CD14-positive monocyte (primary cell): ENCODE measurements at regions not wholly inside any gene's neighbourhood (a gene's known extent, or its start where the extent isn't known, plus 50 kb on each side); places are given as distances from the start of the nearest gene placed in this dataset.

Experiments
- DNase-seq, 3 donors: peaks; one replicate each; pipeline ENCODE4 v3.0.0-alpha.2; 2011 to 2022
- H2AFZ ChIP-seq: 2 replicates; pipeline ENCODE4 v1.6.0; 2012; ENCODE audit warnings: mild to moderate bottlenecking, low read depth, low read length, inconsistent platforms; ENCODE audit not compliant: insufficient read depth, poor library complexity, severe bottlenecking
- H3K27ac ChIP-seq, 2 donors: 1 replicate in 1 of 2; 2 replicates in 1 of 2; pipeline ENCODE4 v1.5.1; 2012 to 2013; ENCODE audit warnings: low read length in 2 of 2, control low read depth in 1 of 2, inconsistent platforms in 1 of 2, low read depth in 1 of 2, mild to moderate bottlenecking in 1 of 2
- H3K27me3 ChIP-seq, 2 donors: one replicate each; pipeline versions ENCODE4 v1.6.0 to v1.6.1; 2011 to 2013; ENCODE audit warnings: low read length in 2 of 2; ENCODE audit not compliant: control insufficient read depth in 2 of 2, insufficient read depth in 2 of 2
- H3K36me3 ChIP-seq, 2 donors: replicated peaks in 1 of 2; 1 replicate in 1 of 2; 2 replicates in 1 of 2; pipeline versions ENCODE4 v1.5.1 to v1.6.1; 2012 to 2013; ENCODE audit warnings: low read length in 2 of 2, control low read depth in 1 of 2, inconsistent platforms in 1 of 2, mild to moderate bottlenecking in 1 of 2; ENCODE audit not compliant: insufficient read depth in 2 of 2, control insufficient read depth in 1 of 2
- H3K4me1 ChIP-seq, 2 donors: 1 replicate in 1 of 2; 2 replicates in 1 of 2; pipeline versions ENCODE4 v1.5.1 to v1.6.1; 2012 to 2013; ENCODE audit warnings: low read length in 2 of 2, control low read depth in 1 of 2, inconsistent platforms in 1 of 2, mild to moderate bottlenecking in 1 of 2, moderate library complexity in 1 of 2; ENCODE audit not compliant: insufficient read depth in 2 of 2, control insufficient read depth in 1 of 2
- H3K4me2 ChIP-seq: replicated peaks from 2 replicates; pipeline ENCODE3; 2012; ENCODE audit warnings: low read length, moderate library complexity, mild to moderate bottlenecking; ENCODE audit not compliant: poor library complexity, severe bottlenecking; ENCODE audit errors: extremely low read depth
- H3K4me3 ChIP-seq, 3 experiments: fragments of 200-600 bp in 1 of 3; sonication (generic) in 1 of 3; replicated peaks in 1 of 3; 1 replicate in 2 of 3; 2 replicates in 1 of 3; pipeline ENCODE4 v1.5.1; 2011 to 2013; ENCODE audit warnings: low read length in 3 of 3, mild to moderate bottlenecking in 3 of 3, control low read depth in 2 of 3, low read depth in 2 of 3, inconsistent platforms in 1 of 3, moderate library complexity in 1 of 3
- H3K79me2 ChIP-seq: 2 replicates; pipeline ENCODE4 v1.6.0; 2012; ENCODE audit warnings: mild to moderate bottlenecking, control low read depth, inconsistent platforms, low read length, moderate library complexity; ENCODE audit not compliant: insufficient read depth
- H3K9ac ChIP-seq: 2 replicates; pipeline ENCODE4 v1.6.0; 2017; ENCODE audit warnings: low read length, mild to moderate bottlenecking; ENCODE audit not compliant: insufficient read depth, poor library complexity, severe bottlenecking
- H3K9me3 ChIP-seq, 2 donors: replicated peaks in 1 of 2; 1 replicate in 1 of 2; 2 replicates in 1 of 2; pipeline versions ENCODE4 v1.5.1 to v1.6.1; 2012 to 2013; ENCODE audit warnings: low read length in 2 of 2, control low read depth in 1 of 2; ENCODE audit not compliant: control insufficient read depth in 1 of 2, insufficient read depth in 1 of 2
- H4K20me1 ChIP-seq: 2 replicates; pipeline ENCODE4 v1.6.0; 2012; ENCODE audit warnings: mild to moderate bottlenecking, low read length, control low read depth, moderate library complexity; ENCODE audit not compliant: insufficient read depth
- H3K27ac Mint-ChIP-seq, 7 donors: one replicate each; pipeline ENCODE4 v1.8.0; 2020; ENCODE audit warnings: mild to moderate bottlenecking in 7 of 7, mixed read lengths in 7 of 7, moderate library complexity in 6 of 7, inconsistent platforms in 2 of 7
- H3K27me3 Mint-ChIP-seq, 3 donors: one replicate each; pipeline ENCODE4 v1.8.0; 2021 to 2022; ENCODE audit warnings: low read depth in 3 of 3, mild to moderate bottlenecking in 3 of 3, mixed read lengths in 3 of 3, moderate library complexity in 3 of 3, inconsistent platforms in 1 of 3
- H3K36me3 Mint-ChIP-seq, 2 donors: one replicate each; pipeline ENCODE4 v1.8.0; 2020; ENCODE audit warnings: mixed read lengths in 2 of 2, inconsistent platforms in 1 of 2, mild to moderate bottlenecking in 1 of 2
- H3K4me1 Mint-ChIP-seq: one replicate; pipeline ENCODE4 v1.8.0; 2020; ENCODE audit warnings: mild to moderate bottlenecking, mixed read lengths
- H3K4me3 Mint-ChIP-seq, 2 donors: one replicate each; pipeline ENCODE4 v1.8.0; 2020; ENCODE audit warnings: mild to moderate bottlenecking in 2 of 2, mixed read lengths in 2 of 2, moderate library complexity in 1 of 2
- H3K9me3 Mint-ChIP-seq, 7 donors: one replicate each; pipeline ENCODE4 v1.8.0; 2020 to 2022; ENCODE audit warnings: mixed read lengths in 7 of 7, mild to moderate bottlenecking in 6 of 7, moderate library complexity in 6 of 7, inconsistent platforms in 2 of 7
- WGBS: methylation state at CpG from one replicate; pipeline ENCODE4 v1.1.5; 2013; ENCODE audit warnings: missing lambda C conversion rate; ENCODE audit not compliant: insufficient coverage; 5-methylcytosine and 5-hydroxymethylcytosine counted together
- intact Hi-C, 2 donors: fragments of 100-400 bp; cut with micrococcal nuclease; formaldehyde crosslinking; loops; one replicate each; pipeline versions ENCODE4 v1.15.0 to v1.15.1; 2023
- TF ChIP-seq, protein P1 (sequence below): fragments of 200-600 bp; IDR thresholded peaks from one replicate; pipeline ENCODE4 v1.8.0; 2022; ENCODE audit warnings: antibody characterized with exemption, mild to moderate bottlenecking

DNA sequence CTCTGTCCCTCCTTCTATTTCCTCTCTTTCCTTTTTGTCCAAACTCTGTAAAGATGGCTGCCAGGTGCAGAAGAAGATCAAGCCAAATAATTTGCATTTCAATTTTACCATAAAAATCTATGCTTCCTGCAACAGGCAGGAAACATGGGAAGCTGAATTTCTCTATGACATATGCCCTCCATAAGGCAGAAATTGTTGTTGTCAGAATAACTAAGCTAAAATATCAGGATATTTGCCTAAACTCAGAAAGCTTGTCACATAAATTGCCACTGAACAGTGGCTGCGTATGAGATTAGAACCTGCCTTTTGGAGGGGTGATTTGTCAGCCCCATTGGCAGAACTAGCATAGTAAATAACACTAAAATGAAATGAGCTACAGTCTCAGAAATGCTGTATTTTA is 288.3 kb upstream of the LMCD1 start:
- H4K20me1 ChIP-seq, result no peaks in the 10 kb centered on the region
- Mint-ChIP-seq H3K36me3 (no peaks in the 10 kb centered on the region), H3K27ac (no peak overlapping the region), H3K4me1 (no peaks in the 10 kb centered on the region), H3K4me3 (no peak overlapping the region), H3K27me3 (peaks cover 0 to 3% (median 1%) of the 10 kb centered on the region in 3 donors), H3K9me3 (peaks cover 1 to 6% (median 3%) of the 10 kb centered on the region in 7 donors)
- TF ChIP-seq, protein P1, sequence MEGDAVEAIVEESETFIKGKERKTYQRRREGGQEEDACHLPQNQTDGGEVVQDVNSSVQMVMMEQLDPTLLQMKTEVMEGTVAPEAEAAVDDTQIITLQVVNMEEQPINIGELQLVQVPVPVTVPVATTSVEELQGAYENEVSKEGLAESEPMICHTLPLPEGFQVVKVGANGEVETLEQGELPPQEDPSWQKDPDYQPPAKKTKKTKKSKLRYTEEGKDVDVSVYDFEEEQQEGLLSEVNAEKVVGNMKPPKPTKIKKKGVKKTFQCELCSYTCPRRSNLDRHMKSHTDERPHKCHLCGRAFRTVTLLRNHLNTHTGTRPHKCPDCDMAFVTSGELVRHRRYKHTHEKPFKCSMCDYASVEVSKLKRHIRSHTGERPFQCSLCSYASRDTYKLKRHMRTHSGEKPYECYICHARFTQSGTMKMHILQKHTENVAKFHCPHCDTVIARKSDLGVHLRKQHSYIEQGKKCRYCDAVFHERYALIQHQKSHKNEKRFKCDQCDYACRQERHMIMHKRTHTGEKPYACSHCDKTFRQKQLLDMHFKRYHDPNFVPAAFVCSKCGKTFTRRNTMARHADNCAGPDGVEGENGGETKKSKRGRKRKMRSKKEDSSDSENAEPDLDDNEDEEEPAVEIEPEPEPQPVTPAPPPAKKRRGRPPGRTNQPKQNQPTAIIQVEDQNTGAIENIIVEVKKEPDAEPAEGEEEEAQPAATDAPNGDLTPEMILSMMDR, result no peak
- no peak for DNase-seq
- H3K9me3 ChIP-seq, result peaks cover 0 to 4% of the 10 kb centered on the region in 2 donors
- H3K4me3 ChIP-seq, result no peak overlapping the region
- no peaks in the 10 kb centered on the region for H3K36me3 ChIP-seq
- H3K27ac ChIP-seq, result no peak overlapping the region
- no peaks in the 10 kb centered on the region for H3K27me3 ChIP-seq
- no peak overlapping the region for H2AFZ ChIP-seq
- H3K4me1 ChIP-seq, result no peaks in the 10 kb centered on the region
- H3K79me2 ChIP-seq, result no peaks in the 10 kb centered on the region
- WGBS, result no CpG with 5 or more reads among the region's 1 CpG
- no peak overlapping the region for H3K4me2 ChIP-seq
- intact Hi-C loops, result no loop called here
- no peak overlapping the region for H3K9ac ChIP-seq

DNA sequence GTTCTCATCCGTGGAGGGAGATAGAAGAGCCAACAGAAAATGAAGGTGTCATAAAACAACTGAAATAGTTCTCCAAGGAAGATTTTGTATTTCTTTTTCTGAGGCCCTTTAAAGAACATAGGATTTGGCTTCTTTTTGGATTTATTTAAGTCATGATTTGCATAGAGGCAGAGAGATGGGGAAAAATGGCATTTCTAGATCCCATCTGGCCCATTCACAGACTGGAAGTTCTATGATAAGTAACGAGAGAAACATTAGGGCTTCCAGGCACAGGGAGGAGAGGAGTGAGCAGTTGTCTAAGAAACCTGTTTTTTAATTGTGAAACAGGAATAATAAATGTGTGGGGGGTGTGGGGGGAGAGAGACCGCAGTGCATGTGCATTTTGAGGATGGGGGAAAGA is 285.8 kb upstream of the LMCD1 start:
- no peak overlapping the region for H3K4me2 ChIP-seq
- no peaks in the 10 kb centered on the region for H4K20me1 ChIP-seq
- intact Hi-C loops, result no loop called here
- no peaks in the 10 kb centered on the region for H3K27me3 ChIP-seq
- no peaks in the 10 kb centered on the region for H3K79me2 ChIP-seq
- Mint-ChIP-seq H3K36me3 (no peaks in the 10 kb centered on the region), H3K9me3 (peaks cover 2 to 6% (median 3%) of the 10 kb centered on the region in 7 donors), H3K27me3 (peaks cover 0 to 2% (median 1%) of the 10 kb centered on the region in 3 donors), H3K27ac (no peak overlapping the region), H3K4me3 (no peak overlapping the region), H3K4me1 (no peaks in the 10 kb centered on the region)
- no peak for DNase-seq
- no peak overlapping the region for H3K27ac ChIP-seq
- WGBS, result 76% methylated on average over 3 of the region's 3 CpGs
- no peak overlapping the region for H3K9ac ChIP-seq
- no peaks in the 10 kb centered on the region for H3K36me3 ChIP-seq
- H3K4me3 ChIP-seq, result no peak overlapping the region
- no peak overlapping the region for H2AFZ ChIP-seq
- H3K4me1 ChIP-seq, result no peaks in the 10 kb centered on the region
- H3K9me3 ChIP-seq, result peaks cover 0 to 4% of the 10 kb centered on the region in 2 donors
- TF ChIP-seq, protein P1, result no peak
